OCI-LY7 (cell line): ENCODE measurements at regions not wholly inside any gene's neighbourhood (a gene's known extent, or its start where the extent isn't known, plus 50 kb on each side); places are given as distances from the start of the nearest gene placed in this dataset.

Source experiments
- BruUV-seq: library from RNA; stranded (reverse); fragments of 400-500 nt; replicated peaks from 2 replicates; lab custom pipeline; 2021; lab: Mats Ljungman, UMichigan
- CTCF ChIA-PET: fragments of 300-600 bp; sonication (Branson Sonifier 250); formaldehyde crosslinking; loops from one replicate; lab custom pipeline; 2022; ENCODE audit warnings: antibody characterized with exemption; ENCODE audit not compliant: unreplicated experiment; lab: Charles Lee
- POLR2A ChIA-PET: fragments of 300-600 bp; sonication (Branson Sonifier 250); formaldehyde crosslinking; loops from one replicate; lab custom pipeline; 2022; ENCODE audit warnings: antibody characterized with exemption; lab: Charles Lee
- DNase-seq: peaks from one replicate; pipeline ENCODE4 v3.0.0-alpha.2; 2015; ENCODE audit warnings: low spot score
- H2AFZ ChIP-seq: fragments of 200-600 bp; sonication (generic), shearing (Covaris generic); 2 replicates; pipeline ENCODE4 v1.6.1; 2014; ENCODE audit warnings: mild to moderate bottlenecking, antibody characterized with exemption, low read length, moderate library complexity
- H3K27ac ChIP-seq: fragments of 200-600 bp; sonication (generic); 2 replicates; pipeline ENCODE4 v1.5.1; 2014; ENCODE audit warnings: mixed run types, low read depth, mild to moderate bottlenecking, moderate library complexity, low read length, inconsistent platforms; ENCODE audit not compliant: poor library complexity, severe bottlenecking
- H3K36me3 ChIP-seq: fragments of 200-600 bp; sonication (generic); 2 replicates; pipeline ENCODE4 v1.6.1; 2014; ENCODE audit warnings: mild to moderate bottlenecking, antibody characterized with exemption, low read length, moderate library complexity, mixed read lengths; ENCODE audit not compliant: insufficient read depth
- H3K4me1 ChIP-seq: fragments of 200-600 bp; sonication (generic); 2 replicates; pipeline ENCODE4 v1.5.1; 2014; ENCODE audit warnings: mild to moderate bottlenecking, low read length; ENCODE audit not compliant: insufficient read depth, poor library complexity, severe bottlenecking
- H3K4me2 ChIP-seq: fragments of 200-600 bp; sonication (generic); 2 replicates; pipeline ENCODE4 v1.6.1; 2014; ENCODE audit warnings: mild to moderate bottlenecking, low read length
- H3K4me3 ChIP-seq: fragments of 200-600 bp; sonication (generic); 2 replicates; pipeline ENCODE4 v1.5.1; 2014; ENCODE audit warnings: mild to moderate bottlenecking, low read depth, low read length; ENCODE audit not compliant: poor library complexity, severe bottlenecking
- H3K79me2 ChIP-seq: fragments of 200-600 bp; sonication (generic); 2 replicates; pipeline ENCODE4 v1.6.1; 2016; ENCODE audit warnings: low read depth, mild to moderate bottlenecking, low read length, moderate library complexity, mixed read lengths; ENCODE audit not compliant: insufficient read depth
- H3K9me2 ChIP-seq: fragments of 200-600 bp; sonication (generic); 2 replicates; pipeline ENCODE4 v1.6.1; 2016; ENCODE audit warnings: mild to moderate bottlenecking, low read length, mixed read lengths; ENCODE audit not compliant: insufficient read depth
- H3K9me3 ChIP-seq: fragments of 200-600 bp; sonication (generic); 2 replicates; pipeline ENCODE4 v1.6.1; 2014; ENCODE audit warnings: mild to moderate bottlenecking, mixed run types, low read length, mixed read lengths
- H4K20me1 ChIP-seq: fragments of 200-600 bp; sonication (generic); 2 replicates; pipeline ENCODE4 v1.6.1; 2014; ENCODE audit warnings: mild to moderate bottlenecking, antibody characterized with exemption, low read length, moderate library complexity, mixed read lengths; ENCODE audit not compliant: insufficient read depth
- EZH2phosphoT487 ChIP-seq: fragments of 200-600 bp; sonication (generic); IDR thresholded peaks from 2 replicates; pipeline ENCODE4 v1.6.1; 2018; ENCODE audit warnings: low read depth, borderline replicate concordance, mild to moderate bottlenecking, mixed run types, antibody characterized with exemption, low read length, moderate library complexity, mixed read lengths
- intact Hi-C: fragments of 100-400 bp; cut with micrococcal nuclease; formaldehyde crosslinking; loops from one replicate; pipeline ENCODE4 v1.10.0; 2022; ENCODE audit not compliant: unreplicated experiment
- TF ChIP-seq, protein P1 (sequence below): fragments of 200-600 bp; sonication (generic); conservative IDR thresholded peaks from 2 replicates; pipeline ENCODE4 v1.5.1; 2014; ENCODE audit warnings: mild to moderate bottlenecking, antibody characterized with exemption, low read length, moderate library complexity, mixed read lengths

DNA sequence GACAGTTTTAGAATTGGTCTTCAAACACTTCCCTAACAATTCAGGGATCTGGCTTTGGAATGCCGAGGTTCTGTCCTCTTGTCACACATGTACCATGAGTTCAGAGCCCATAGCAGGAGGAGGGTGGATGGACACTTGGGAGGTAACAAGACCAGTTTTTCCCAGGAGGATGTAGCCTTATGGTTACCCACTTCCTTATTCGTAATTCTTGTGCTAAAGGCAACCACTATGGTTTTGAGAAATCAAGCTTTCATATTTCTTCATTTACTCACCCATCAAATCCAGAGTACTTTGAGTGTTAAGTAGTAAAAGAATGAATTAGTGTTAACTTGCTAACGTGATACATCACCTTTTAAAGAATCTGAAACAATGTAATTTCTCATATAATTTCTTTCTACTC is 479.6 kb upstream of the ALCAM start:
- Histone ChIP-seq H3K79me2 (no peaks in the 10 kb centered on the region), H3K9me2 (no peaks in the 10 kb centered on the region; the same call in 1 of the 2 replicates), H4K20me1 (no peaks in the 10 kb centered on the region), H3K4me2 (no peak overlapping the region), H3K4me1 (no peaks in the 10 kb centered on the region), H3K9me3 (no peaks in the 10 kb centered on the region), H3K36me3 (no peaks in the 10 kb centered on the region), H3K4me3 (no peak overlapping the region), H3K27ac (no peak overlapping the region), H2AFZ (no peak overlapping the region)
- POLR2A ChIA-PET: no interaction called here
- CTCF ChIA-PET: no interaction called here
- DNase-seq: no peak
- intact Hi-C loops: no loop called here
- TF ChIP-seq EZH2phosphoT487: no peak
- TF ChIP-seq, protein P1, sequence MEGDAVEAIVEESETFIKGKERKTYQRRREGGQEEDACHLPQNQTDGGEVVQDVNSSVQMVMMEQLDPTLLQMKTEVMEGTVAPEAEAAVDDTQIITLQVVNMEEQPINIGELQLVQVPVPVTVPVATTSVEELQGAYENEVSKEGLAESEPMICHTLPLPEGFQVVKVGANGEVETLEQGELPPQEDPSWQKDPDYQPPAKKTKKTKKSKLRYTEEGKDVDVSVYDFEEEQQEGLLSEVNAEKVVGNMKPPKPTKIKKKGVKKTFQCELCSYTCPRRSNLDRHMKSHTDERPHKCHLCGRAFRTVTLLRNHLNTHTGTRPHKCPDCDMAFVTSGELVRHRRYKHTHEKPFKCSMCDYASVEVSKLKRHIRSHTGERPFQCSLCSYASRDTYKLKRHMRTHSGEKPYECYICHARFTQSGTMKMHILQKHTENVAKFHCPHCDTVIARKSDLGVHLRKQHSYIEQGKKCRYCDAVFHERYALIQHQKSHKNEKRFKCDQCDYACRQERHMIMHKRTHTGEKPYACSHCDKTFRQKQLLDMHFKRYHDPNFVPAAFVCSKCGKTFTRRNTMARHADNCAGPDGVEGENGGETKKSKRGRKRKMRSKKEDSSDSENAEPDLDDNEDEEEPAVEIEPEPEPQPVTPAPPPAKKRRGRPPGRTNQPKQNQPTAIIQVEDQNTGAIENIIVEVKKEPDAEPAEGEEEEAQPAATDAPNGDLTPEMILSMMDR: no peak
- no TSS peak for BruUV-seq

DNA sequence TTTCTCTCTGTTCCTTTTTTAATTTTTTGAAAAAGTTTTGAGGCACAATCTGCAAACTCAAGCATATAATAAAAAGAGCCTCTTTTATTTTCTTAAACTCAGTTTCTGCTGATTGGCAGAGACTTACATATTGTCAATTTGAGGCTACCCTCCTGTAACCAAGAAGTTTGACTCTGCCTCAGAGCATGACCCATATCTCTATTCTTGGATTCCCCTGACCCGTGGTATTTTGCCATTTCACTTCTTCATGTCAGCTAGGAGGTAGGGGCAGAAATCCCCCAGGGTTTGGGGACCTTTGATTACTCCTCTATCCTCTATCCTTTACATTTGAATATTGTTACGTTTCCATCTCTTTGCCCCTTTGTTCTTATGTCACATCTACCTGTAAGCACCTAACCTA is 479.1 kb upstream of the ALCAM start:
- ChIA-PET POLR2A (no interaction called here), CTCF (no interaction called here)
- H3K9me2 ChIP-seq: no peaks in the 10 kb centered on the region; the same call in 1 of the 2 replicates
- DNase-seq: no peak
- H3K4me1 ChIP-seq: no peaks in the 10 kb centered on the region
- H3K4me2 ChIP-seq: no peak overlapping the region
- no peak overlapping the region for H2AFZ ChIP-seq
- no peak overlapping the region for H3K27ac ChIP-seq
- H3K4me3 ChIP-seq: no peak overlapping the region
- TF ChIP-seq, protein P1: no peak
- TF ChIP-seq EZH2phosphoT487: no peak
- BruUV-seq: no TSS peak
- H3K9me3 ChIP-seq: no peaks in the 10 kb centered on the region
- no peaks in the 10 kb centered on the region for H3K36me3 ChIP-seq
- intact Hi-C loops: no loop called here
- H4K20me1 ChIP-seq: no peaks in the 10 kb centered on the region
- H3K79me2 ChIP-seq: no peaks in the 10 kb centered on the region

DNA sequence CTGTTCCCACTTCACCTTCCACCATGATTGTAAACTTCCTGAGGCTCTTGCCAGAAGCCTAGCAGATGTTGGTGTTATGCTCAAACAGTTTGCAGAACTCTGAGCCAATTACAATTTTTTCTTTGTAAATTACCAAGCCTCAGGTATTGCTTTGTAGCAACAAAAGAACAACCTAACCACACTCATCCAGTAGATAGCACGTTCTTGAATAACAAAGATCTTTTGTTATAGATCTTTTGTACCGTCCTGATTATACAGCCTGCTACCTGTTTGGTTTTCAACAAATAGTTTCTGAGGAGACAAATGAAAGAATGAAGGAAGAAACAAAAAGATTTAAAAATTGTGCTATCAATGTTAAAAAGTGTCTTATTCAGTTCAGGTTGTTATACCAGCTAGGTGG is 474.7 kb upstream of the ALCAM start:
- BruUV-seq: no TSS peak
- Histone ChIP-seq H3K36me3 (no peaks in the 10 kb centered on the region), H4K20me1 (no peaks in the 10 kb centered on the region), H3K4me3 (no peak overlapping the region), H2AFZ (no peak overlapping the region), H3K27ac (no peak overlapping the region), H3K9me3 (no peaks in the 10 kb centered on the region), H3K4me2 (no peak overlapping the region), H3K9me2 (no peaks in the 10 kb centered on the region; the same call in 1 of the 2 replicates), H3K4me1 (no peaks in the 10 kb centered on the region), H3K79me2 (no peaks in the 10 kb centered on the region)
- DNase-seq: no peak
- ChIA-PET CTCF (no interaction called here), POLR2A (no interaction called here)
- intact Hi-C loops: no loop called here
- TF ChIP-seq EZH2phosphoT487: no peak
- TF ChIP-seq, protein P1: no peak
